ENCODE measurements at regions not wholly inside any gene's neighbourhood (a gene's known extent, or its start where the extent isn't known, plus 50 kb on each side); places are given as distances from the start of the nearest gene placed in this dataset.

DNA sequence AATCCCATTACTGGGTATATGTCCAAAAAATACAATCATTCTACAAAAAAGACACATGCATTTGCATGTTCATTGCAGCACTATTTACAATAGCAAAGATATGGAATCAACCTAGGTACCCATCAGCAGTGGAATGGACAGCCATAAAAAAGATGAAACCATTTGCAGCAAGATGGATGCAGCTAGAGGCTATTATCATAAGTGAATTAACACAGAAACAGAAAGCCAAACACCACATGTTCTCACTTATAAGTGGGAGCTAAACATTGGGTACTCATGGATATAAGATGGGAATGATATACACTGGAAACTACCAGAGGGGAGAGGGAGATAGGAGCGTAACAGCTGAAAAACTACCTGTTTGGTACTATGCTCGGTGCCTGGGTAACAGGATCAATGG, 154.0 kb downstream of the TMEM26 start:
- TF ChIP-seq, protein P1, sequence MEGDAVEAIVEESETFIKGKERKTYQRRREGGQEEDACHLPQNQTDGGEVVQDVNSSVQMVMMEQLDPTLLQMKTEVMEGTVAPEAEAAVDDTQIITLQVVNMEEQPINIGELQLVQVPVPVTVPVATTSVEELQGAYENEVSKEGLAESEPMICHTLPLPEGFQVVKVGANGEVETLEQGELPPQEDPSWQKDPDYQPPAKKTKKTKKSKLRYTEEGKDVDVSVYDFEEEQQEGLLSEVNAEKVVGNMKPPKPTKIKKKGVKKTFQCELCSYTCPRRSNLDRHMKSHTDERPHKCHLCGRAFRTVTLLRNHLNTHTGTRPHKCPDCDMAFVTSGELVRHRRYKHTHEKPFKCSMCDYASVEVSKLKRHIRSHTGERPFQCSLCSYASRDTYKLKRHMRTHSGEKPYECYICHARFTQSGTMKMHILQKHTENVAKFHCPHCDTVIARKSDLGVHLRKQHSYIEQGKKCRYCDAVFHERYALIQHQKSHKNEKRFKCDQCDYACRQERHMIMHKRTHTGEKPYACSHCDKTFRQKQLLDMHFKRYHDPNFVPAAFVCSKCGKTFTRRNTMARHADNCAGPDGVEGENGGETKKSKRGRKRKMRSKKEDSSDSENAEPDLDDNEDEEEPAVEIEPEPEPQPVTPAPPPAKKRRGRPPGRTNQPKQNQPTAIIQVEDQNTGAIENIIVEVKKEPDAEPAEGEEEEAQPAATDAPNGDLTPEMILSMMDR (IDR thresholded peaks at IDR 0.05): no peak
- TF ChIP-seq RCOR1 (IDR thresholded peaks at IDR 0.05; ENCODE audit: low read depth, low read length): no peak
- no peak for TF ChIP-seq RAD21 (conservative IDR thresholded peaks at IDR 0.05 in 1 of 2, IDR thresholded peaks at IDR 0.05 in 1 of 2)
- TF ChIP-seq RARB (CRISPR knock-in tag; IDR thresholded peaks at IDR 0.05): no peak
- no peak for TF ChIP-seq MYC (IDR thresholded peaks at IDR 0.05; ENCODE audit: borderline replicate concordance, low read length)

Data from A549 (cell line).